CD4-positive, alpha-beta T cell treated with Interleukin-2 at 100 ng/mL for 4 hours (primary cell): ENCODE measurements at regions not wholly inside any gene's neighbourhood (a gene's known extent, or its start where the extent isn't known, plus 50 kb on each side); places are given as distances from the start of the nearest gene placed in this dataset.

ENCODE experiments used
- DNase-seq: peaks from one replicate; pipeline ENCODE4 v3.0.0-alpha.2; 2020; ENCODE audit warnings: low spot score

DNA sequence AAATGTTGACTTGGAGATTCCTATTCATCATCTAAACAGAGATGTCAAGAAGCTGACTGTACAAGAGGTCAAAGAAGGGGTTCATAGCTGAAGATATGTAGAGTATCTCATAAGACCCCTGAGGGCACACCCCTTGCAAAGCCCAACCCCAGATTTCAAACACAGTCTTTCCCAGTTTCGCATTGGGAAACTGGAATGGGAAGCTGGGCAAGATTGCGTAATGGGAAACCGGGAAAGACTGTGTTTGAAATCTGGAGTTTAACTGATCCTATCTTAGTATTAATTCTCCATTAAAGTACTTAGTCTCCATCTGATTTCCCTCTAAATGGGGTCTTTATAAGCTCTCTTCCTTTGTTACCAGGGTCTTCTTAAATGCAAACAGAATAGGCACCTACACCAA is 99.5 kb downstream of the FAM76B start:
- no peak for DNase-seq

DNA sequence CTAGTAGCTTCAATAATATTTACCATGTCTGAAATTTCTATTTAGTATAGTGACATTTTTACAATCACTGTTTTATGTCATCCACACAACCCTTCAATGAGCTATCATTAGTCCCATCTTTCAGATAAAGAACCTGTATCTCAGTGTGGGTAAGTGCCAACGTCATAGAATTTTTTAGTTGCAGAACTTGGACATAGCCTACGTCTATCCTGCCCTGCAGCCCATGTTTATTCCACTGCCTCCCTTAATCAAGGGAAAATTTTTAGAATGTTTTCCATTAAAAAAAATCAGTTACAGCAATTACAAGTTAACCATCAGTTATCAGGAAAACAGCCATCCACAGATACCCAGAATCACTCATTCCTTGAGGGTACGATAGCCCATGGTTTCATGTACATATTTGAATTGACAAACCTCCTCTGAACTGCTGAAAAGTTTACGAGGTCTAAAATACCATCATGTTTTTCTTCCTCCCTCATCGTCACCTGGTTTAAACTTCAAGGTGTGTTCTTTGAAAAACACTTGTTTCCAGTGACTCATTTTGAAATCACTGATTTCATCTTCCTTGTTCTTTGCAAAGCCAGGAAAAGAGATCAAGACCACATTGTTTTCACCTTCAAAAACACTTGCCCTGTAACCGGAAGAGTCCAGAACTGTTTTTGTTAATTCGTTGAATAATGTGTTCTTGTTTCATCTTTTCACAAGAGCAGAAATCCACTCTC is 100.9 kb downstream of the FAM76B start:
- DNase-seq = peak; percentile 80

DNA sequence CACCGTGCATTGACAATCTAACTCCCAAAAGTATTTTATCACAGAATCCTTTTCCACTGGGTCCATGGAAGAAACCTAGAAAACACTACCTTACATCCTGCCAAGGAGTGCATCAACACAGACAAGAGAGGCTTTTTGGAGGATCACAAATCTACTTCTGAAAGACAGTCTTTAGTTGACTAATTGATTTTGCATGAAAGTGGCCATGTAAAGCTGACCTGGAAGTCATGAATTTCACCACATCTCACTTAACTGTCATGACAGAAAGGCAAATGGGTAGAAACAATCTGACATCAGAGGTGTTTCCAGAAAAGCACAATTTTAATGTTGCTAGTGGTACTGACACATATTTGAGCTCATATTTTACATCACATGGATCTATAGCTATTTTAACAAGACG is 101.6 kb downstream of the FAM76B start:
- DNase-seq = no peak

DNA sequence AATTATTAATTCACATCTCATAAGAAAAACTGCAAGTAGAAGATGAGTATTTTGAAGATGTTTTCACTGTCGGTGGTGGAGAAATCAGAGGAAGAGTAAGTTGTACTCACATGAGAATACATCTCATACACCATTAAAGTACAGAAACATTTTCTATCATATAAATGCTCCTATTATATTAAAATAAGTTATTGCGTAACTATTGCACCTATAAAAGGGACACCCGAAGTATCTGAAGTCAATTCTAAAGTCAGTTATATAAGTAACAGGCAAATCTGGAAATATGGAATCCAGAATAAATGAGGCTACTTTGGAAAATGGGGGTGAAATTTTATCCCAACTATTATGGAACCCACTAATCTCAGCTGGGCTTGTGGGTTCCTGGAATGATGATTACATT is 103.3 kb downstream of the FAM76B start:
- no peak for DNase-seq

DNA sequence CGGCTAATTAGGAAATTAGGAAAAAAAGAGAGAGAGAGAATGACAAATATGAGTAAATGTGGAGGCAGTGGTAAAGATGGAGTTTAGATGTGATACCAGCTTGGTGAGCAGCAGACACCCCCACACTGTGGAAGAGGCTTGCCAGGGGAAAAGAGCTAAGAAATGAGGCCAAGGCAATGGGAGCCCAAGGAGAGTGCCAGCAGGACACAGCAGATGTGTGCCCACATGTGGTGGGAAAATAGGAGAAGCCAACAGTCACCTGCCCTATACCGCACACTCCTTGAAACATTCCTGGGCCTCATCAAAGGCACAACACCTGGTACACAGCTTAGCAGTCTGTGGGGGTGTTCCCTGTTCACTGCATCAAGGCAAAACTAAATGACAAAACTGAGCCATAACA is 104.9 kb downstream of the FAM76B start:
- no peak for DNase-seq

DNA sequence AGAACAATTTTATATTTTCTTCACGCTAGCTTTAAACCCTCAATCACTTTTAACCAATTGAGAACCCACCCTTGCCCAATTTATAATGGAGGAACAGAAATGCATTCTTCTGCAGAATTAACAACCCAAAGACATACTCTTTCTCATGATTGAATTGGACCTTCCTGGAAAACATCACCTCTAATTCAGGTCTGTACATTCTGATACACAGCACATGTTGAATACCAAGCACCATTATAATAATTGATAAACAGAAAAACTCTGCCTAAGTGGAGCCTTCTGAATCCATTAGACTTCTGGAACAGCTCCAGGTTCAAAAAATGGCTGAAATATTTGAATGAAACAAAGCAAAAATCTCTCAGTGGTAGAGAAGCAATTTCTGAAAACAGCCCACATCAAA is 105.4 kb downstream of the FAM76B start:
- no peak for DNase-seq

DNA sequence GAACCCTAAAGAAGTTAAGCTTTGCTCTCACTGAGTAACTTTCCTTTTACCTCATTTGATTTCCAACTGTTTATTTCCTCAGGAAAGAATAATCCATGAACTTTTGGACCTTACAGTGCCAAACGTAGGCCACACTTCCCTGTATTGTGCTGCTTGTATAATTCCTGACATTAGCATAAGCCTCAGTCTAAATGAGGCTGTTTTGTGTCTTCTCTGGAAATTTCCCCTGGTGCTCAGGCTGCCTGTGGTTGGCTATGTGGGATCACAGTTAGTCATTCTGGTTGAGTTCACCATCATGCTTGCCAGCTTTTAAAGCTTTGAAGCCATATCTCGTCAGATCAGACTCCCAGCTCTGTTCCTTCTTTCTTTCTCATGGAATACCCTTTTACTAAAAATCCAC is 107.0 kb downstream of the FAM76B start:
- no peak for DNase-seq

DNA sequence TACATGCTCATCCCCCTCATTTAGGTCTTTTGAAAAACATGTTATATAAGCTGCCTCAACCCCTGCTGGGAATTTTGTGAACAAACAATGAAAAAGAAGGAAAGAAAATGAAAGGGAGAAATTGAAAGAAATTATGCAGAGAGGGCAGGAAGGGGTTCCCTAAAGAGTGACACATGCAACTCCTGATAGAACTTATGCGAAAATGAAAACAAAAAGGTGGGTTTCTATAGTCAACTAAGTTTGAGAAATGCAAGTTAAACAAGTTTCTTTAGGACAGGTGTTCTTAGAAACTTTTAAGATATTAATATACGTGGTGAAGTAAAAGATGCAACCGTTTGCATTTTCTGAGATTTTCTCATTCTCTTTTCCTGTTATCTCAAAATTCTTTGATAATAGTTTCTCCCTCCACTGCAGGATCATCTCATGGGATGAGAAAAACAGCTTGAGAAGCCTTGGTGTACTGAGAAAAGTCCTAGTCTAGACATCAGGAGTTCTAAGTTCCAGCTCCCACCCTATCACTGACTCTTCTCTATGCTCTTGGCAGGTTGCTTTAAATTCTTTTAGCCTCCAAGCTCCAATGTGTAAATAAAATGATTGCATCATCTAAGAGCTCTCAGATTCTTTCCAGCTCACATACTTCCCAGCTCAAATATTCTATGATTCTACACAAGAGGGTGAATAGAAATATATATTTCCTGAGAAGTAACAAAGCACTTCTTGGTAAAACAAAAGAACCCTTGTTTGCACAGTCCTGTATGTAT is 109.2 kb downstream of the FAM76B start:
- no peak for DNase-seq

DNA sequence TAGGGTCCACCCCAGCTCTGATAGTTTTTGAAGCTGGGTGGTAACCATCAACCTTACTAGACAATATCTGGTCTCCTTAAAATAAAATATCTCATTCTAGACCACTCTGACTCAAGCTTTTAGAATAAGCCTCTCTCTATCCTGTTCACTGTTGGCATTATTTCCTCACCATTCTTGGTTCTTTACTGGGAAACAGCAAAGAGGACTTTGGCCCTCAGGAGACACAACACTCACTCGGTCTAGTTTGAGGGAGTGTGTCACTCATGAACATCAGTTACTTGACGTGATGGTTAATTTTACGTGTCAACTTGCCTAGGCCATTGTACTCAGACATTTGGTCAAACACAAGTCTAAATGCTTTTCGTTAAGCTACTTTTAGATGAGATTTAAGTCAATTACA is 110.6 kb downstream of the FAM76B start:
- DNase-seq = no peak

DNA sequence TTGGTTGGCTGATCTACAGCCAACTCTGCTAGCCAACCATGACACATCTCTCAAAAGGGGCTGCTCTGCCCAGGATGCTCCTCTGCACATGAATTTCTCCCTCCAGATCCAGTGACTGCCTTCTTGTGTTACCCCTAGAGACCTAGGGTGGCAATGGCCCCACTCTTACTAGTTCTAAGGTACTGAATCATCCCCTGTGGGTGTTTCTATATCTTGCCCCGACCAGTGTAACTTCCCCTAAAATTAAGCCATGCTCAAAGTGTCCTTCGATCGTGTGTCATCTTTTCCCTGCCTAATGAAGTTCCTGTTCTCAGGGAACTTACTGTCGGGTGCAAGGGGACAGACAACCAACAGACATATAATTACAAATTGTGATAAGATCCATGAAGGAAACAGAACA is 113.3 kb downstream of the FAM76B start:
- DNase-seq = no peak

DNA sequence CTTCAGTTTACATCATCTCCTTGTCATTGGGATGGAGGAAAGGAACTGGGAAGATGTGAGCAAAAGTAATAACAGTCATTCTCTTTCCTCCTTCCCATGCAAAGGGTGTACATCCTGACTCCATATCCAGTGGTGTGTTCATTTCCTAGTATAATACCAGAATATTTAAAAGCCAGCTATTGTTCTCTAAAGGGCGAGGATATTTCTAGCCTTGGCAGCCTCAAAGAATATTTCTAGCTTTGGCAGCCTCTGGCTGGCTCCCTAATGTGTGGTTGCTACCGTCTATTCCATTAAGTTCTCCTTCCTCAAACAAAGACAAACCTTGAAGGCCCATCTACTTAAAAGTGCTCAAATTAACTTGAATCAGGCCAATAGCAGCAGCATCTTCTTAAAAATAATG is 114.0 kb downstream of the FAM76B start:
- no peak for DNase-seq

DNA sequence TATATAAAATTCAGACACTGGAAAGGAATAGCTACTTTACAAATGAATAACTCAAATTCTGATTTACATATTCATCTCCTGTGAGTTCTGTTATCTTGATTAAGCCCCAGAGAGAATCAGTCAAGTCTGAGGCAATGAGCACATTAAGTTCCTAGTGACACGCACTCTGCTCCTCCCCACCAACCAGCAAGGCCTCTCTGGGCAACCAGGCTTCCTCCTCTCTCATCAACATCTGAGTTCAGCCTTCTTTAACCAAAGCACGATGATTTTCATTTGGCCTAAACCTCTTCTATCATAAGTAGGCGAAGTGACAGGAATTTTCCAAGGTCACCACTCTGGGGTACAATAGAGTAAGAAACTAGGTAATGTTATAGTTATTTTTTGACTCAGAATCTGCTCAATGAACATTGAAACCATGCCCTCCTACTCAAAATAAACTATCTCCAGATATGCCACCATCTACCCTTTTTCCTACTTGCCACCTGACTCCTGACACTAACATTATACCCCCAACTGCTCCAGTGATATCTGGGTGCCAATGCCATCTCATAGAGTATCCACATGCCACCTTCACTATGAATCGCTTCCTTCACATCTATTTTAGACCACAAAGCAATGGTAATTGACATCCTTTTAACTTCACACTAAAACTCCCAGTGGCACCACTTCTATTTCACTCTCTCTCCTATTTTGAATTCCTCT is 114.8 kb downstream of the FAM76B start:
- peak; percentile 26 for DNase-seq

DNA sequence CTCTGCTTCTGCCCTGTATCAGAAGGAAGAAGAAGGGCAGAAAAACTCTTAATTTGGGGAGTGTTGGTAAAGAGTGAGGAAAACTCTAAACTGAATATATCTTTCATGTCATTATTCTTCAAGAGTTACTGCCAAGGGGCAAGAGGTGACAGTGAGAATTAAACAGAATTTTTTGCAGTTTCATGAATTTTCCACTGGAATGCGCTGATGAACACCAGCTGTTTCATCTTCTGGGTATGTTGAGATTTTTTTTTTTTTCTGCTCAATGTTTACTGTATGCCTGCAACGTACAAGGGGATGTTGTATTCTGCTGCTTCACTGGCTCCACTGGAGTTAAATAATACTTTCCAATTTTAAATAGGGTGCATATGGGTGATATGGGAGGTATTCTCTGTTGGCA is 117.8 kb downstream of the FAM76B start:
- no peak for DNase-seq

DNA sequence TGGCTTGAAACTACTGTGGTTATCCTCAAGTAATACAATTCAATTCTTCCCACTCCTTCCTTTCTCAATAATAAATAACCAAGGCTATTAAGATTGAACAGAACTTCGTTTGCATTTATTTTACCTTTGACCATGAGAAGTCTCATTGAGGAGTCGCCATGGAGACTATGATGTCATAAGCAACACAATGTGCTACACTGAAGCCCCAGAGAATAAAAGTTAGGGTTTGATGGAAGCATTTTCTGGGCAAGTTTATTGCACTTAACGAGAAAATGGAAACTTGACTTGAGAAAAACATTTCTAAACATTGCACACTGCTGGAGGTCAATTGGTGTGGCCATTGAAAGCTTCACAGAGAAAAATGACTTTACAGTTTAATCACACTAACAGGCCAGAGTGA is 121.5 kb downstream of the FAM76B start:
- no peak for DNase-seq

DNA sequence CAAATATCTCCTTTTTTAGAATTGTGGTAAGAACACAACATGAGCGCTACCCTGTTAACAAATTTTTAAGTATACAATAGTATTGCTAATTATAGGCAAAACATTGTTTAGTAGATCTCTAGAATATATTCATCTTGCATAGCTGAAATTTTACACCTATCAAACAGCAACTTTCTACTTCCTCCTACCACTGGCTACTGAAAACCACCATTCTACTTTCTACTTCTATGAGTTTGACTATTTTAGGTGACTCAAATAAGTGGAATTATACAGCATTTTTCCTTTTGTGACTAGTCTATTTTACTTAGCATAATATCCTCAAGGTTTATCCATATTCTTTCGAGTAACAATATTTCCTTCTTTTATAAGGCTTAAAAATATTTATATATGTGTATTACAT is 128.4 kb downstream of the FAM76B start:
- DNase-seq = no peak

DNA sequence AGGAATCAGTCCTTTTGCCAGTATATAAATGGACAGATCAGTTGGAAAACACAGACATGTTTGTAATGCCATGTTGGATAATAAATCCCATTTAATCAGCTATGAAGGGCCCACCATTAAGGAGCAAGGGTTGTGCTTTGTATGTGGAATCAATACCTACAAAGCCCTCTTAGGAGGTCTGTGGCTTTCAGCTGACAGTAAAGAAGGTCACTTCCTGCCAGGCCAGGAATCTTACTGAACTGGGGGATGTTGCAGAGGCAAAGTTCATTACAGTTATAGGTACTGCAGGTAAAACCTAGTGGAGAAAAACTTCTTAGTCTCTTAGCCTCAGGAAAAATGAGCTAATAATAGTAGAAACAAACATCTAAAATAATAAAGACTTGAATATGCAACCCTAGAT is 129.5 kb downstream of the FAM76B start:
- DNase-seq = peak; percentile 6

DNA sequence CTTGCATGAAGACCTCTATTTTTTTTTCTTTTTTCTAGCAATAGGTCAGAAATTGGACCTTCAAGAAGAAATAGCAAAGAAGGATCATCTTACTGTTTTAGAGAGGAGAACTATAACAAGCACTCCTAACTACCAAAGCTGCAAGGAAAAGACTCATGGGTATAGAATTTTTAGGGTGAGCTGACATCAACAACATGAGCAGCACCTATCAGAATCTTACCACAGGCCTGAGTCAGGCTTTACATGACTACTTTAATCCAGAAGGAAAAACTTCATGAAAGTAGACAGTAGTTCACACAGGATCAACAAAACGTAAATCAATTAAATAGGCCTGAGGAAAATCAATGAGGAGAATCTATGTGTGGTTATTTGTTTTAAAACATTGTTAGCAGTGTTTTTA is 130.5 kb downstream of the FAM76B start:
- no peak for DNase-seq

DNA sequence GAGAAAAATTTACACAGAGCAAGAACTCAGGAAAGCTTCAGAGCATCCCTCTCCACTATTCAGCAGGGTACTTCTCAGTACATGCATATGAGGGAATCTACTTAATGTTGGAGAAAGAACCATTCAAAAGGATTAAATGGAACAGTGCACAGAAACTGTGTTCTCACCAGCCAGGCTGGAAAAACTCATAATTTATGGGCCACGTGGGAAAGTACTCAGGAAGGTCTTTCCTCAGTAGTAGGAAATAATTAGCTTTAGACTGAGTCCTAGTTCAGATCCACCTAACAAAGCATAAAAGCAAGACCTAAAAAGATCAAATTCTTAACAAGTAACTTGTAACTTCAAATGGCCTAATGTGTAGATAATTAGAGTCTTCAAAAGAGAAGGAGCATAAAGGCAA is 134.0 kb downstream of the FAM76B start:
- DNase-seq = no peak

DNA sequence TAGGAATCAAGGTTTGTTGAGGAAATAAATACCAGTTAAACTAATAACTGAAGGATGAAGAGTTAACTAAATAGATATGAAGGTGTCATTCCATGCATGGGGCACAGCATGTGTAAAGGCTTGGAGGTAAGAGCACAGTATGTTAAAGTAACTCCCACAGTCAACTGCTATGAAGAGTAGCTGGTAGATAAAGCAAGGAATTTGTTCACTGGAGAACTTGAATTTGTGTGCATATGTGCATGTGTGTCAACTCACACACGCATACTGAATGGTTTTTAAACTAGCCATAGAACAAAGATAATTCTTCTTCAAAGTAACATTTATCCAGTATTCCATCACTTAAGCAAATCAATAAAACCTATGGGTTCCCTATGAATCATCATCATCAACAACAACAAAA is 135.9 kb downstream of the FAM76B start:
- no peak for DNase-seq

DNA sequence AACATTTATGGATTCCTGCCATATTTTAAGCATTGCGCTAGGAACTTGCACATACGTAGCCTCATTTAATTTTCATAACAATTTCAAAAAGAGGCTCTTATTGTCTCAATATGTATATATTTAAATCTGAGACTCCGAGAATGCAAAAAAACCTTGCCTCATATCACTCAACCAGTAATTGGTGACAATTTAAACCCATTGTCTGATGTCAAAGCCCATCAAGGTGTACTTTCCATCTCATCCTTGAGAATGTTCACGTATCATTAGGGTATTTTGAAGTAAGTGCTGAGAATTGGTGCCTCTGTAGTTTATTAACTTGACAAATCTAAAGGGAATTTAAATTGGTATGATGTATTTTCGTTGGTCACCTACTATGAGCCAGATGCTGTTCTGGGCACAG is 136.5 kb downstream of the FAM76B start:
- no peak for DNase-seq

DNA sequence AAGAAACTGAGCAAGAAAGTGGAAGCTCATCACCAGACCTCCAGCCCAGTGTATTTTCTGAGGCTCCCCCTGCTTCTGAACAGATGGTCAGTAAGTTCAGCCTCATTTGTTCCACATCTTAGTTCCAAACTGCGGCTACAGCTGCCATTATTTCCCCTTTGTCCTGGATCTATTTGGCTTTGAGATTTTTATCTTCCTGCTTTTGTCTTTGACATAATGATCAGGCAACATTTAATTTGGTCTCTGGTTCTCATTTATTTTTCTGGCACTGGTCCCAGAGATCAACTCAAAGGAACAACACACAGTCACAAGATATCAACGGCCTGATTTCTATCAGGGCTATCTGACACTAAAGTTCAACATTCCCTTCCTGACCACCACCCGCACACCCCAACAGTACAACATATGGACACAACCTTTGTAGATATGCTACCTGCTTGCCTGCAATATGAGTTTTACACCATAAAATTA is 137.5 kb downstream of the FAM76B start:
- no peak for DNase-seq

DNA sequence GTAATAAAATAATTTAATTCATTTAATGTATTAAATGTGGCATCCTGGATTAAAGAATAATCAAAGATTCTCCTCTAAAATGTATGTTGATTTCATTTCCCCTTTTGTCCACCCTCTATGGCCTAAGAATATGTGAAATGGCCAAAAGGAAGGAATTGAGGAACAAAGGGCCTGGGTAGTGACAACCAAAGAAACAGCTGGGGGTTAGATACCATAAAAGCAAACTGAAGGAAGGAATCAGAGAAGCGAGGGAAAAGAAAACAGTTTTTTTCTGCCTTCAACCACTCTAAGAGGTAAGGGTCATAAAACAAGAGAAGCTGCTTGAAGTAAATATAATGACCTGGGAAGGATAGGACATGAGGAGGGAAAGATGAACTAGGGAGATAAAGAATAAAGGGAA is 139.3 kb downstream of the FAM76B start:
- no peak for DNase-seq

DNA sequence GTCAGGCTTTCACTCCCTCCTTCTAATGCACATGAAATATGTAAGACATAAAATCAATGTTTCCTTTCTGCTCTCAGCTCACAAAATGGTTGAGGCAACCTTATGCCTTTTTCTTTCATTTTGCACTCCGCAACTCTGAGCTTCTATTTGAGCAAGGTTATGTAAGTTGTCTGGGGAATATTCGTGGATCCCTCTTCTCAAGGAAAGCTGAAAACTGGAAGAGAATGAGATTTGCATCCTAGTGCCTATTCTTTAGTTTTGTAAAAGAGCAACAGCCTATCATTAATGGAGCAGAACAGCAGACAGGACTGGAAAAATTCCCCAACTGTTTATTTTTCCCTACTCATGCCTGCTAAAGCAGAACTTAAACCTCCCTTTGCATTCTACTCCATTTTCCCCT is 141.7 kb downstream of the FAM76B start:
- DNase-seq = no peak
